HG03354 (cell line): ENCODE measurements at regions not wholly inside any gene's neighbourhood (a gene's known extent, or its start where the extent isn't known, plus 50 kb on each side); places are given as distances from the start of the nearest gene placed in this dataset.

Experiments used
- ATAC-seq: cut with Tn5 transposase; IDR thresholded peaks from one replicate; pipeline ENCODE4 v1.9.1; 2021; ENCODE audit warnings: mild to moderate bottlenecking; ENCODE audit not compliant: unreplicated experiment, poor library complexity, severe bottlenecking

- no peak for ATAC-seq
Observed at GRCh38 chr6:14489445-14489844, 371.9 kb downstream of the CD83 start.

- no peak for ATAC-seq
Observed at GRCh38 chr6:14498748-14499147, 381.2 kb downstream of the CD83 start.

GRCh38 chr6:14499309-14499708 lies 381.7 kb downstream of the CD83 start:
- no peak for ATAC-seq

GRCh38 chr6:14499841-14500240 lies 382.3 kb downstream of the CD83 start:
- no peak for ATAC-seq

GRCh38 chr6:14500809-14501208 lies 383.2 kb downstream of the CD83 start:
- ATAC-seq = no peak

GRCh38 chr6:14501240-14501639 lies 383.7 kb downstream of the CD83 start:
- no peak for ATAC-seq

GRCh38 chr6:14501914-14502313 lies 384.3 kb downstream of the CD83 start:
- ATAC-seq = no peak

GRCh38 chr6:14502551-14502950 lies 385.0 kb downstream of the CD83 start:
- no peak for ATAC-seq

- ATAC-seq = no peak
Observed at GRCh38 chr6:14505401-14505800, 387.8 kb downstream of the CD83 start.

- ATAC-seq = no peak
Observed at GRCh38 chr6:14506656-14507246, 389.2 kb downstream of the CD83 start.

- no peak for ATAC-seq
Observed at GRCh38 chr6:14509120-14509519, 391.5 kb downstream of the CD83 start.

- no peak for ATAC-seq
Observed at GRCh38 chr6:14510038-14510437, 392.5 kb downstream of the CD83 start.

GRCh38 chr6:14511061-14511586 lies 393.6 kb downstream of the CD83 start:
- no peak for ATAC-seq

GRCh38 chr6:14512246-14512645 lies 394.7 kb downstream of the CD83 start:
- no peak for ATAC-seq

- ATAC-seq = no peak
Observed at GRCh38 chr6:14513496-14514393, 396.2 kb downstream of the CD83 start.

- no peak for ATAC-seq
Observed at GRCh38 chr6:14516956-14517355, 399.4 kb downstream of the CD83 start.

- ATAC-seq = no peak
Observed at GRCh38 chr6:14517516-14518105, 400.0 kb downstream of the CD83 start.

GRCh38 chr6:14518515-14519217 lies 401.1 kb downstream of the CD83 start:
- no peak for ATAC-seq

GRCh38 chr6:14520029-14520428 lies 402.5 kb downstream of the CD83 start:
- ATAC-seq = no peak

- no peak for ATAC-seq
Observed at GRCh38 chr6:14520536-14520935, 403.0 kb downstream of the CD83 start.
